ENCODE measurements at regions not wholly inside any gene's neighbourhood (a gene's known extent, or its start where the extent isn't known, plus 50 kb on each side); places are given as distances from the start of the nearest gene placed in this dataset.

DNA sequence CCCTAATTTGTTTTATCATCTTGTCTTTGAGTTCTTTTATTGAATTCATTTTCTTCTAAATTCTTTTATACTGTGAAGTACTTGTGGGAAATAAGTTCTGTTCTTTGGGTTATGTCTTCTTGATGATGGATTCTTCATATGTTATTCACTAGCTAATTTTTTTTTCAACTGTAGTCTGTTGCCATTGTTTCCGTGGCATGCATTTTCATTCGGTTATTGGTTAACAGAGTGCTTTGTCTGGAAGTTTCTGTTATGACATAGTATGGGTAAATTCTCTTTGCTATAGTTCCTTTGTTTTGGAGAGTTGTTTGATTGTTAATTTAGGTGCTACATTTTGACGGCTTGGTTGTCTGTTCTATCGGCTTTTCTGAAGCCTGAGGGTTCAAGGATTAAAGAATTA is 184.9 kb upstream of the AADAT start:
- TF ChIP-seq TAF1 (IDR thresholded peaks at IDR 0.05; ENCODE audit: low read depth, low read length): no peak
- no peak for TF ChIP-seq POLR2A (IDR thresholded peaks at IDR 0.05; ENCODE audit: low read depth, low read length)

All from GM12891 (cell line).